ENCODE measurements at regions not wholly inside any gene's neighbourhood (a gene's known extent, or its start where the extent isn't known, plus 50 kb on each side); places are given as distances from the start of the nearest gene placed in this dataset.

GRCh38 chr2:129620411-129620810 is 359.1 kb upstream of the RAB6C start:
- TF ChIP-seq, protein P1, sequence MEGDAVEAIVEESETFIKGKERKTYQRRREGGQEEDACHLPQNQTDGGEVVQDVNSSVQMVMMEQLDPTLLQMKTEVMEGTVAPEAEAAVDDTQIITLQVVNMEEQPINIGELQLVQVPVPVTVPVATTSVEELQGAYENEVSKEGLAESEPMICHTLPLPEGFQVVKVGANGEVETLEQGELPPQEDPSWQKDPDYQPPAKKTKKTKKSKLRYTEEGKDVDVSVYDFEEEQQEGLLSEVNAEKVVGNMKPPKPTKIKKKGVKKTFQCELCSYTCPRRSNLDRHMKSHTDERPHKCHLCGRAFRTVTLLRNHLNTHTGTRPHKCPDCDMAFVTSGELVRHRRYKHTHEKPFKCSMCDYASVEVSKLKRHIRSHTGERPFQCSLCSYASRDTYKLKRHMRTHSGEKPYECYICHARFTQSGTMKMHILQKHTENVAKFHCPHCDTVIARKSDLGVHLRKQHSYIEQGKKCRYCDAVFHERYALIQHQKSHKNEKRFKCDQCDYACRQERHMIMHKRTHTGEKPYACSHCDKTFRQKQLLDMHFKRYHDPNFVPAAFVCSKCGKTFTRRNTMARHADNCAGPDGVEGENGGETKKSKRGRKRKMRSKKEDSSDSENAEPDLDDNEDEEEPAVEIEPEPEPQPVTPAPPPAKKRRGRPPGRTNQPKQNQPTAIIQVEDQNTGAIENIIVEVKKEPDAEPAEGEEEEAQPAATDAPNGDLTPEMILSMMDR (conservative IDR thresholded peaks at IDR 0.05; ENCODE audit: low read length) = no peak
- H3K4me3 ChIP-seq (ENCODE audit: low read length) = no peak overlapping the region
- no peak for DNase-seq (ENCODE audit: low read depth)

DNA sequence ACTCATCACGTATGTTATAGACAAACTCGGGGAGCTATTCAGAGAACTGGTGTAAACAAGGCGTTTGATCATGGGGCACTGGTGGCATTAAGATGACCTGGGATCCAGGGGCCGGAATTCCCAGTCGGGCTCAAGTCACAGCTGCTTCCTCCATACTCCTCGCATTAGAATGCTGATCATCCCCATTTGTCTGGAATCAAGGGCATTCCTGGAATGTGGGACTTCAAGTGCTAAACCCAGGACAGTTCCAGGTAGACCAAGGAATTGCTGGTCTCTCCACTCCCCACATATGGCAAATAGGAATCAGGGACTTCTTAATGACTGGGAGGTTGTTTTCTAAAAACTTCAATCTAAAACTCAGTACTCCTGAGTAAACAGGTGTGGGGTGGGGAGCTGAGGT is 355.7 kb upstream of the RAB6C start:
- TF ChIP-seq, protein P1 (conservative IDR thresholded peaks at IDR 0.05; ENCODE audit: low read length) = no peak
- no peak overlapping the region for H3K4me3 ChIP-seq (ENCODE audit: low read length)
- DNase-seq (ENCODE audit: low read depth) = no peak

DNA sequence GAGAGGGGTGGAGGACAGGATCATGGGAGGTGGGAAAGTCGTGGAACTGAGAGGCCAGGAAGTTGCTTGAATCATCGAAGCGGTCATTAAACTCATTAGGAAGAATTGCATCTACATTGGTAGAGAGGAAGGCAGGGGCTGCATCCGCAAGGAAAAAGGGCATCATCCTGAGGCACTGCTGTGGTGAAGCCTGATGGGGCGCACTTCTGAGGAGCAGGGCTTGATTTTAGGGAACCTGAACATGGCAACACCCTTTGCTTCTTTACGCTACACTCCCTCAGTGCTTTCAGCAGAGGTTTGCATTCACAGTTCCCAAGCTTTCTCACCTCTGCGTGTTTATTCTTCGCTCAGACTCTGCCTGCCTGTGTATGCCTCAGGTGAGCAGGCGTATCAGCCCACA is 352.0 kb upstream of the RAB6C start:
- no peak overlapping the region for H3K4me3 ChIP-seq (ENCODE audit: low read length)
- DNase-seq (ENCODE audit: low read depth) = no peak
- TF ChIP-seq, protein P1 (conservative IDR thresholded peaks at IDR 0.05; ENCODE audit: low read length) = no peak

DNA sequence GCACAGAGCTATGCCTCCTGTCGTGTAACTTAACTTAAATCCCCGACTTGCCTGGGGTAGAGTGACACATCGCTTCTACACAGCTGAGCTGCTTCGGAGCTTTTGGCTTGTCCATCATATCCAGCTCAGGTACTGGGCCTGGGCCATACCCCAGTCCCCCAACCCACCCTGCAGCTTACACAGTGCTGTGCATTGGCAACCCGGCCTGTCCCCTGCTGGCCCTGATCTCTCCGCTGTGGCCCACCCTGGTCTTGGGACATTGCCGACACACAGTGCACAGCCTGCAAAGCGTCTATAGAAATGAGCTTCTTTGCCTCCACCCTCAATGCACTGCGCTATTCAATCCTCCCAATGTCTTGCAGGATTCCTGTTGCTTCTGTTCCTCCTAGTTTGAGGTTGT is 342.8 kb upstream of the RAB6C start:
- TF ChIP-seq, protein P1 (conservative IDR thresholded peaks at IDR 0.05; ENCODE audit: low read length) = no peak
- DNase-seq (ENCODE audit: low read depth) = no peak
- H3K4me3 ChIP-seq (ENCODE audit: low read length) = no peak overlapping the region

DNA sequence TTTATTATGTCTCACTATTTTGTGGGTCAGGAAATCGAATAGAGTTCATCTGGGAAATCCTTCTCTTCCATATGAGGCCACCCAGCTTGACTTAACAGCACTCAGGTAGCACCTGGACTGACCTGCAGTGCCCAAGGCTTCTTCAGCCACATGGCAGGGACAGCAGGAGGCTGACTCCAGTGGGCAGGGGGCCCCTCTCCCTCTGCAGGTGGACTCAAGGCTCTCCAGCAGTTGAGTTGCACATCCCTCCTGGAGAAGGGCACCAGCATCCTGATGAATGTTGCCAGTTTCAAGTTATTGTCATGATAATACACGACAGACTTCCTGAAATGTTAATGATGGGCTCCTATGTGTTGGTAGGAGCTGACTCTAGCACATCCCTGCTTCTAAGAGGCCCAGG is 338.1 kb upstream of the RAB6C start:
- TF ChIP-seq, protein P1 (conservative IDR thresholded peaks at IDR 0.05; ENCODE audit: low read length) = no peak

GRCh38 chr2:129642526-129643043 is 336.9 kb upstream of the RAB6C start:
- TF ChIP-seq, protein P1 (conservative IDR thresholded peaks at IDR 0.05; ENCODE audit: low read length) = no peak
- no peak overlapping the region for H3K4me3 ChIP-seq (ENCODE audit: low read length)
- DNase-seq (ENCODE audit: low read depth) = no peak

More for the DNA sequence above, 338.1 kb upstream of the RAB6C start:
- H3K4me3 ChIP-seq (ENCODE audit: low read length) = no peak overlapping the region
- DNase-seq (ENCODE audit: low read depth) = no peak

- H3K4me3 ChIP-seq (ENCODE audit: low read length) = no peak overlapping the region
- TF ChIP-seq, protein P1 (conservative IDR thresholded peaks at IDR 0.05; ENCODE audit: low read length) = no peak
- DNase-seq (ENCODE audit: low read depth) = no peak
These were observed 334.1 kb upstream of the RAB6C start for GRCh38 chr2:129645335-129645734.

Data from AG10803 (cell line).